WTC11 (cell line): ENCODE measurements at regions not wholly inside any gene's neighbourhood (a gene's known extent, or its start where the extent isn't known, plus 50 kb on each side); places are given as distances from the start of the nearest gene placed in this dataset.

Experiments
- ATAC-seq: fragments of 200-7000 bp; cut with Tn5 transposase; 2 replicates; pipeline ENCODE4 v1.10.0; 2021; ENCODE audit warnings: mild to moderate bottlenecking, moderate library complexity
- CTCF ChIA-PET: fragments of 300-600 bp; sonication (Branson Sonifier 250); formaldehyde crosslinking; loops from one replicate; lab custom pipeline; 2021; ENCODE audit warnings: antibody characterized with exemption; lab: Charles Lee
- POLR2A ChIA-PET: fragments of 350-600 bp; sonication (Branson Sonifier 250); formaldehyde crosslinking; loops from one replicate; lab custom pipeline; 2021; ENCODE audit warnings: antibody characterized with exemption; lab: Charles Lee
- DNase-seq: peaks from one replicate; pipeline ENCODE4 v3.0.0; 2021; ENCODE audit warnings: low spot score
- H3K27ac Mint-ChIP-seq: 2 replicates; pipeline ENCODE4 v1.8.0; 2021; ENCODE audit warnings: mixed read lengths
- H3K27me3 Mint-ChIP-seq: 2 replicates; pipeline ENCODE4 v1.8.0; 2021; ENCODE audit warnings: low read depth, mild to moderate bottlenecking, moderate library complexity, mixed read lengths
- H3K36me3 Mint-ChIP-seq: 2 replicates; pipeline ENCODE4 v1.8.0; 2021; ENCODE audit warnings: mixed read lengths
- H3K4me1 Mint-ChIP-seq: 2 replicates; pipeline ENCODE4 v1.8.0; 2022; ENCODE audit warnings: mixed read lengths
- H3K4me3 Mint-ChIP-seq: 2 replicates; pipeline ENCODE4 v1.8.0; 2021; ENCODE audit warnings: mild to moderate bottlenecking, moderate library complexity, mixed read lengths
- H3K9me3 Mint-ChIP-seq: 2 replicates; pipeline ENCODE4 v1.8.0; 2021; ENCODE audit warnings: mixed read lengths
- ERG ChIP-seq: fragments of 250-450 bp; sonication (Bioruptor Pico); IDR thresholded peaks from 2 replicates; pipeline ENCODE4 v1.8.0; 2021; ENCODE audit warnings: mild to moderate bottlenecking
- ETV6 ChIP-seq: sonication (generic); formaldehyde crosslinking; IDR thresholded peaks from 2 replicates; pipeline ENCODE4 v1.8.1; 2022; ENCODE audit warnings: mild to moderate bottlenecking, missing genetic modification reagents
- HMGA2 ChIP-seq: fragments of 250-450 bp; sonication (Bioruptor Pico); IDR thresholded peaks from 2 replicates; pipeline ENCODE4 v1.4.0; 2021; ENCODE audit warnings: mild to moderate bottlenecking, moderate library complexity
- MAX ChIP-seq: sonication (generic); formaldehyde crosslinking; IDR thresholded peaks from 2 replicates; pipeline ENCODE4 v1.8.0; 2022; ENCODE audit warnings: mild to moderate bottlenecking, missing genetic modification reagents
- MXD4 ChIP-seq: fragments of 250-450 bp; sonication (Bioruptor Pico); IDR thresholded peaks from 2 replicates; pipeline ENCODE4 v1.8.0; 2021; ENCODE audit warnings: mild to moderate bottlenecking, moderate library complexity, borderline replicate concordance
- NR3C1 ChIP-seq: sonication (generic); formaldehyde crosslinking; conservative IDR thresholded peaks from 2 replicates; pipeline ENCODE4 v1.8.1; 2023; ENCODE audit warnings: low read depth, mild to moderate bottlenecking, missing genetic modification reagents
- OVOL2 ChIP-seq: fragments of 250-450 bp; sonication (Bioruptor Pico); IDR thresholded peaks from 2 replicates; pipeline ENCODE4 v1.9.0; 2021; ENCODE audit warnings: mild to moderate bottlenecking, borderline replicate concordance
- STAT6 ChIP-seq: sonication (generic); formaldehyde crosslinking; conservative IDR thresholded peaks from 2 replicates; pipeline ENCODE4 v1.8.1; 2023; ENCODE audit warnings: mild to moderate bottlenecking, low read depth, missing genetic modification reagents, moderate library complexity
- TEAD1 ChIP-seq: sonication (generic); formaldehyde crosslinking; IDR thresholded peaks from 2 replicates; pipeline ENCODE4 v1.8.0; 2022; ENCODE audit warnings: mild to moderate bottlenecking, missing genetic modification reagents
- USF2 ChIP-seq: sonication (generic); formaldehyde crosslinking; IDR thresholded peaks from 2 replicates; pipeline ENCODE4 v1.8.1; 2023; ENCODE audit warnings: mild to moderate bottlenecking, missing genetic modification reagents, moderate library complexity
- ZBTB43 ChIP-seq: sonication (generic); formaldehyde crosslinking; IDR thresholded peaks from 2 replicates; pipeline ENCODE4 v1.8.1; 2023; ENCODE audit warnings: mild to moderate bottlenecking, missing genetic modification reagents
- ZNF396 ChIP-seq: fragments of 250-450 bp; sonication (Bioruptor Pico); IDR thresholded peaks from 2 replicates; pipeline ENCODE4 v1.8.0; 2021; ENCODE audit warnings: mild to moderate bottlenecking, moderate library complexity, borderline replicate concordance
- ZNF423 ChIP-seq: fragments of 250-450 bp; sonication (Bioruptor Pico); IDR thresholded peaks from 2 replicates; pipeline ENCODE4 v2.1.2; 2022; ENCODE audit warnings: mild to moderate bottlenecking, moderate library complexity

GRCh38 chr15:36392676-36393266 is 186.7 kb upstream of the CDIN1 start:
- Mint-ChIP-seq H3K27me3 (no peaks in the 10 kb centered on the region; the same call in 1 of the 2 replicates), H3K4me1 (no peaks in the 10 kb centered on the region), H3K9me3 (no peaks in the 10 kb centered on the region)
- ATAC-seq (no peak), DNase-seq (no peak)
- TF ChIP-seq ZNF423 (no peak), ZNF396 (CRISPR knock-in tag) (no peak), USF2 (no peak), TEAD1 (CRISPR knock-in tag) (no peak), ETV6 (CRISPR knock-in tag) (no peak)
- TF ChIP-seq, all 79 proteins: peak for 0
- Mint-ChIP-seq H3K4me3 (no peak overlapping the region), H3K27ac (no peak overlapping the region), H3K36me3 (no peaks in the 10 kb centered on the region)
- POLR2A ChIA-PET: no interaction called here
- CTCF ChIA-PET: no interaction called here

GRCh38 chr15:36398212-36398611 is 181.2 kb upstream of the CDIN1 start:
- ATAC-seq: no peak
- no peaks in the 10 kb centered on the region; the same call in 1 of the 2 replicates for H3K27me3 Mint-ChIP-seq
- DNase-seq: no peak
- ChIA-PET CTCF (no interaction called here), POLR2A (no interaction called here)
- peaks cover 18% of the 10 kb centered on the region for H3K4me1 Mint-ChIP-seq
- no peak overlapping the region for H3K27ac Mint-ChIP-seq
- no peaks in the 10 kb centered on the region for H3K9me3 Mint-ChIP-seq
- H3K36me3 Mint-ChIP-seq: no peaks in the 10 kb centered on the region
- TF ChIP-seq OVOL2 (CRISPR knock-in tag): no peak
- peak; percentile 96 for TF ChIP-seq HMGA2 (CRISPR knock-in tag)
- H3K4me3 Mint-ChIP-seq: no peak overlapping the region

GRCh38 chr15:36399276-36399675 is 180.2 kb upstream of the CDIN1 start:
- ChIA-PET CTCF (no interaction called here), POLR2A (no interaction called here)
- H3K4me3 Mint-ChIP-seq: no peak overlapping the region
- H3K9me3 Mint-ChIP-seq: no peaks in the 10 kb centered on the region
- H3K27ac Mint-ChIP-seq: no peak overlapping the region; the same call in 1 of the 2 replicates
- DNase-seq (no peak), ATAC-seq (no peak; the same call in 1 of the 2 replicates)
- TF ChIP-seq STAT6 (CRISPR knock-in tag) (no peak), NR3C1 (CRISPR knock-in tag) (no peak), MAX (no peak), ERG (CRISPR knock-in tag) (no peak), ZBTB43 (no peak), MXD4 (no peak)
- H3K36me3 Mint-ChIP-seq: no peaks in the 10 kb centered on the region
- peaks cover 27% of the 10 kb centered on the region for H3K4me1 Mint-ChIP-seq
- H3K27me3 Mint-ChIP-seq: no peaks in the 10 kb centered on the region; the same call in 1 of the 2 replicates
